ENCODE measurements at regions not wholly inside any gene's neighbourhood (a gene's known extent, or its start where the extent isn't known, plus 50 kb on each side); places are given as distances from the start of the nearest gene placed in this dataset.

- Histone ChIP-seq H3K9me3 (ENCODE audit: control insufficient read depth, insufficient read depth, low read depth, low read length) (no peaks in the 10 kb centered on the region), H3K36me3 (ENCODE audit: control insufficient read depth in 2 of 2, insufficient read depth in 1 of 2, low read length in 2 of 2) (no peaks in the 10 kb centered on the region), H3K4me1 (ENCODE audit: control insufficient read depth, insufficient read depth, low read length) (no peaks in the 10 kb centered on the region), H3K27ac (ENCODE audit: extremely low read depth, low read depth, low read length) (no peak overlapping the region), H3K4me3 (ENCODE audit: low read depth, low read length) (no peak overlapping the region)
- TF ChIP-seq REPIN1 (tag by site-specific recombination; IDR thresholded peaks at IDR 0.05; ENCODE audit: low read depth) (no peak), TSHZ1 (tag by site-specific recombination; IDR thresholded peaks at IDR 0.05; ENCODE audit: borderline replicate concordance) (no peak), INSM2 (tag by site-specific recombination; IDR thresholded peaks at IDR 0.05) (no peak), GLIS1 (tag by site-specific recombination; IDR thresholded peaks at IDR 0.05) (no peak), YY1 (tag by site-specific recombination; IDR thresholded peaks at IDR 0.05) (no peak), ZIC2 (tag by site-specific recombination; IDR thresholded peaks at IDR 0.05) (no peak), ZBTB10 (tag by site-specific recombination; IDR thresholded peaks at IDR 0.05) (no peak), ZNF26 (tag by site-specific recombination; IDR thresholded peaks at IDR 0.05) (no peak), PBX3 (CRISPR knock-in tag; IDR thresholded peaks at IDR 0.05) (no peak), ZNF692 (tag by site-specific recombination; IDR thresholded peaks at IDR 0.05) (no peak)
- CTCF ChIA-PET: no interaction called here
- POLR2A ChIA-PET: no interaction called here
Measured at GRCh38 chr18:72601944-72602343, 57.8 kb upstream of the CBLN2 start.

- CTCF ChIA-PET: no interaction called here
- H3K9me3 ChIP-seq (ENCODE audit: control insufficient read depth, insufficient read depth, low read depth, low read length): no peaks in the 10 kb centered on the region
- POLR2A ChIA-PET: no interaction called here
- H3K4me3 ChIP-seq (ENCODE audit: low read depth, low read length): no peak overlapping the region
- no peaks in the 10 kb centered on the region for H3K36me3 ChIP-seq (ENCODE audit: control insufficient read depth in 2 of 2, insufficient read depth in 1 of 2, low read length in 2 of 2)
- no peaks in the 10 kb centered on the region for H3K4me1 ChIP-seq (ENCODE audit: control insufficient read depth, insufficient read depth, low read length)
- no peak for TF ChIP-seq GFI1B (tag by site-specific recombination; IDR thresholded peaks at IDR 0.05)
- no peak for TF ChIP-seq SCRT1 (tag by site-specific recombination; IDR thresholded peaks at IDR 0.05; ENCODE audit: borderline replicate concordance)
- TF ChIP-seq ZNF585B (tag by site-specific recombination; IDR thresholded peaks at IDR 0.05): no peak
- TF ChIP-seq BCL11B (tag by site-specific recombination; IDR thresholded peaks at IDR 0.05; ENCODE audit: low read depth): no peak
- TF ChIP-seq PATZ1 (tag by site-specific recombination; IDR thresholded peaks at IDR 0.05): no peak
- no peak for TF ChIP-seq ZNF660 (tag by site-specific recombination; IDR thresholded peaks at IDR 0.05)
- no peak for TF ChIP-seq ZSCAN4 (tag by site-specific recombination; IDR thresholded peaks at IDR 0.05)
- TF ChIP-seq ZSCAN5A (tag by site-specific recombination; IDR thresholded peaks at IDR 0.05): no peak
- H3K27ac ChIP-seq (ENCODE audit: extremely low read depth, low read depth, low read length): no peak overlapping the region
Measured at GRCh38 chr18:72601481-72601880, 57.3 kb upstream of the CBLN2 start.

Data from HEK293 (cell line).